ENCODE measurements at regions not wholly inside any gene's neighbourhood (a gene's known extent, or its start where the extent isn't known, plus 50 kb on each side); places are given as distances from the start of the nearest gene placed in this dataset.
"Not testable (repeated sequence)": the region's sequence is repeated elsewhere in the genome, so short reads cannot be mapped to it uniquely, and the experiment has no call there.

- no peak for DNase-seq (ENCODE audit: low read depth, low spot score)
These were observed 950.6 kb upstream of the LRATD1 start for GRCh38 chr2:13681936-13682335.

DNA sequence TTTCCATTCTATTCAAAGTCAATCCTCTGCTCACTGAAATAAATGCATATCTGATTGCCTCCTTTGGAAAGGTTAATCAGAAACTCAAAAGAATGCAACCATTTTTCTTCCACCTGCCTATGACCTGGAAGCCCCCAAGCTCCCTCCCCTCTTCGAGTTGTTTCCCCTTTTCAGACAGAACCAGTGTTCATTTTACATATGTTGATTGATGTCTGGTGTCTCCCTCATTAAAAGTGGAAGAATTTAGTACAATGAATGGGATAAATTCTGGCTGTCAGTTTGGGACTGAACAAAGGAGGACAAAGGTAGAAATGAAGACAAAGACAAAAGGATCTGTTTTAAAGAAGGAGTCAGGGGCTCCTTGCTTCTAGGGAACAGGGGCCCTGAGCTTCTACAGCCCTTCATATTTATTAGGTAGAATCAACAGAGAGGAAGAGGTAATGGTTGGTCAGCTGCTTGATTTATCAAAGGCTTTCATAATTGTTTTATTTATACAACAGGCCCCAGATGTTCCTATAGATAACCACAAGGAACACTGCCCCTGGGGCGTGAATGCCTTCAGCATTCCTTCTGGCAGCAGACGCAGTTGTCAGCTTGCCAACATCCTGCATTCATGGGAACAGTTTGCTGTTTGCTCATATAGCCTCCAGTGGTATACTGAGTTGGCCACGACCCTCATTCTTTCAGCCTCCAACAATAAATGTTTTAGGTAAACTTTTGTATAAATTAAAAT lies 949.8 kb upstream of the LRATD1 start:
- DNase-seq (ENCODE audit: low read depth, low spot score): no peak

DNA sequence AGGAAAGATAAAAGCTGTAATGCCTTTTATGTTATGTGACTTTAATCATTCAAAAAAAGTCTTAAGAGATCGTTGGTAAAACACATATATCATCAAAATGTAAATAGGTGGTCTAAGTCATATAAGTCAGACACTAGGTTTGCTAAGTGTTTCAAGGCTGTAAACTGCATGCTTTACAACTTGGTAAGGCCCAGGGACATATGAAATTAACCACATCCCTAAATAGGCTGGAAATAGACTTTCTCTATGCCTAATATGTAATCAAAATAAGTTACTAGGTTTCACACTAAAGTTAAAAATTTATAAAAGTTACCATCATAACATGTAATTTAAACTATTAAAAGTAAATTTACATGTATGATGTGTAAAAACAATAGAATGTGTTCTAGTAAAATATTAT lies 946.3 kb upstream of the LRATD1 start:
- DNase-seq (ENCODE audit: low read depth, low spot score): no peak

- no peak for DNase-seq (ENCODE audit: low read depth, low spot score)
These were observed 937.8 kb upstream of the LRATD1 start for GRCh38 chr2:13694673-13695072.

- no peak for DNase-seq (ENCODE audit: low read depth, low spot score)
These were observed 935.9 kb upstream of the LRATD1 start for GRCh38 chr2:13696601-13697000.

GRCh38 chr2:13698847-13699246 lies 933.7 kb upstream of the LRATD1 start:
- DNase-seq (ENCODE audit: low read depth, low spot score): no peak

DNA sequence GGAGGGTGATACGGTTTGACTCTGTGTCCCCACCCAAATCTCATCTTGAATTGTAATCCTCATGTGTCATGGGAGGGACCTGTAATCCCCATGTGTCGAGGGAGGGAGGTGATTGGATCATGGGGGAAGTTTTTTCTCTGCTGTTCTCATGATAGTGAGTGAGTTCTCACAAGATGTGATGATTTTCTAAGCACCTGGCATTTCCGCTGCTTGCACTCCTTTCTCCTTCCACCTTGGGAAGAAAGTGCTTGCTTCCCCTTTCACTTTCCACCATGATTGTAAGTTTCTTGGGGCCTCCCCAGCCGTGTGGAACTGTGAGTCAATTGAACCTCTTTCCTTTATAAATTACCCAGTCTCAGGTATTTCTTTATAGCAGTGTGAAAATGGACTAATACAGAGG lies 932.6 kb upstream of the LRATD1 start:
- not testable (repeated sequence) for DNase-seq (ENCODE audit: low read depth, low spot score)

DNA sequence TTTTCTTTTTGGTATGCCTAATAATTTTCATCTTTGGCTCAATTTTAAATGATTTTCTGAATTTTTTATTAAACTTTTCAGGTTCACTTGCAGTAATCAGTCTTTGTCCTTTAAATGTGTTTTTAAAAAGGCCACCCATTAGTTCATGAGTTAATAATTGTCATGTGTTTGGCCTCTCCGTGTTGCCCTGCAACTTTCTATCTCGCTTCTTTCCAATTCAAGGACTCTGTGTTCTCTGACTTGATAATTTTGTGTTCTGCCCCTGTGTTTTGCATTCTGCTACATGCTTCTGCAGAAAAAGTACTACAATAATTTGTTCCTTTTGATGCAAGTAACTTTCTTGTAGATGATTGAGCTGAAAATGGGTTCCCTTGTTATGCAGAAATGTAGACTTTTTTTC lies 921.4 kb upstream of the LRATD1 start:
- DNase-seq (ENCODE audit: low read depth, low spot score): no peak

GRCh38 chr2:13714466-13714865 lies 918.1 kb upstream of the LRATD1 start:
- no peak for DNase-seq (ENCODE audit: low read depth, low spot score)

- DNase-seq (ENCODE audit: low read depth, low spot score): no peak
These were observed 906.6 kb upstream of the LRATD1 start for GRCh38 chr2:13725945-13726344.

- no peak for DNase-seq (ENCODE audit: low read depth, low spot score)
These were observed 887.2 kb upstream of the LRATD1 start for GRCh38 chr2:13745330-13745729.

DNA sequence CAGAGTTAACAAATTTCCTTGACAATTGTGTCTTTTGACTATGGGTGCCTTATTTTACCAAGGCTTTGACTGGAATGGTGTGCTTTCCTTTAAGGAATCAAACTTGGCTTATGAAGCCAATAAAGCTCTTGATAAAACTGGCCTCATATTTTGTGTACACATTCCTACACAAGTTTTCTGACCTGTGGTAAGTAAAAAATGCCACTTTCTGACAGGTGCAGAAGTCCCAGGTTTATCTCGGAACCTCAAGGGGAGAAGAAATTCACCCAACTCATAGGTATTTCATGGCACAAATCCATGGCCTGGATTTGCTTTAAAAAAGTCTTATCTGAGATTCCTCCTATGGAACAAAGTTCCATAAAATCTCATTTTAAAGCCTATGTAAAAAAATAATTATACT lies 880.6 kb upstream of the LRATD1 start:
- DNase-seq (ENCODE audit: low read depth, low spot score): no peak

GRCh38 chr2:13758412-13758811 lies 874.1 kb upstream of the LRATD1 start:
- DNase-seq (ENCODE audit: low read depth, low spot score): no peak

- no peak for DNase-seq (ENCODE audit: low read depth, low spot score)
These were observed 864.2 kb upstream of the LRATD1 start for GRCh38 chr2:13768274-13768673.

DNA sequence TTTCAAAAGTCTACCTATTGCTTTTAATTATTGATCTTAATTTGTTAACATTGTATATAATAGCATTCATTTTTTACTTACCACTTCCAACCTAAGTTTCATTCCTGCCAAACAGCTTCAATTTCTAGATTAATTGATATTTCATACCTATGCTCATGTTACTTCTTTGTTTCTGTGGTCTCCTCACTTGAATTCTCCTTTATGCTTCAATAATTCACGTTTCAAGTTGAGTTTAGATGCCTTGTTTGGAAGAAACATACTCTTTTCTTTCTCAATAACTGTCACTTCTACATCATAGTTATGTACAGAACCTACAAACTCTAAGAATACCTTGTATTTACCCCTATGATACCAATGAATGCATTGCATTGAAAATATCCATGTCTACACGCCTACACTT lies 862.2 kb upstream of the LRATD1 start:
- no peak for DNase-seq (ENCODE audit: low read depth, low spot score)

GRCh38 chr2:13779996-13780395 lies 852.5 kb upstream of the LRATD1 start:
- DNase-seq (ENCODE audit: low read depth, low spot score): no peak

- no peak for DNase-seq (ENCODE audit: low read depth, low spot score)
These were observed 841.4 kb upstream of the LRATD1 start for GRCh38 chr2:13791019-13791547.

DNA sequence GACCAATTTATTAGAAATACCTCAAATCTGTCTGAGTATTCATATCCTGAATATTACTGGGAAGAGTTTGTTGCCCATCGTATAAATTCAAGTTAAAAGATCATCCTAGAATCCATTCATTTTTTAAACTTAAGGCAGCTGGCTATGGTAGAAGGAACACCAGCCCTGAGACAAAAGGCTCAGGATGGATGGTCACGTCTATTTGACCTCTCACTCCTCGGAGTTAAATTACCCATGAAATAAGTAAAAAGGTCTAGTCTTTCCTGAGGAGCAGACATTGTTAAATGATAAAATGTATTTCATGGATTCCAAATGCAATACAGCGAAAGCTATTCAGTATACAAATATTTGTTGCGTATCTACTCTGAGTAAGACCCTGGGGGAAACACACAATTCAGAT lies 826.0 kb upstream of the LRATD1 start:
- no peak for DNase-seq (ENCODE audit: low read depth, low spot score)

DNA sequence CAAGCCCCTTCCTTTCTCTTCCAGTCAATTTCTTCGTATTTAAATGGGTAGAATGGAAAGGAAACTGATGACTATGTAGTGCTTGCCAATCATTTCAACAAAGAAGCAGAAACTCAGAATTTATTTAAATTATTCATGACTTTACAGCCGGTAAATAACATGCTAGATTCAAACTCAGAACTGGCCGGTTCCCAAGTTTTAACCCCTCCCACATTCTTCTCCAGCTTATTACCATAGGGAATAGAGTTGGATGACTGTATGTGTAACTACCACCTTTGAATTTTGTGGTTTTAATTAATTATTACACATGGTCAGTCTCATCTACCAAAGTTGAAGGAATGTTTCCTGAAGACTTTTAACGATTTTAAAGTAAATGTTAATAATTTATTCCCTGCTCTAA lies 819.3 kb upstream of the LRATD1 start:
- no peak for DNase-seq (ENCODE audit: low read depth, low spot score)

DNA sequence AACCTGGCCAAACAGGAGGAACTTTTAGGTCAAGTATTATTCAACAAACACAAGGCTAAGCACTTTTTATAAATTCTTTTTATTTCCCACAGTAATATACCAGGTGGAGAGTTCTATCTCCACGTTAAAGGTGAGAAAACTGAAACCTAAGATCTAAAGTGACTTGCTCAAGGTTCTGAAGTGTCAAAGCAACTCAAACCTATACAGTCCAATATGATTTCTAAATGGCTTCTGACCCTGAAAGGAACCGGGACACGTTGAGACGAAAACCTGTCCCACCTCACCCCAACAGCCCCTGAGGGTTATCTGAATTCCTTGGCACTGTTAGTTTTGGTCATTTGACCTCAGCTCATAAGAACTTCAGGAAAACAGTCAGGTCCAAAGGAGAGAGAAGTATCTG lies 814.5 kb upstream of the LRATD1 start:
- DNase-seq (ENCODE audit: low read depth, low spot score): no peak

DNA sequence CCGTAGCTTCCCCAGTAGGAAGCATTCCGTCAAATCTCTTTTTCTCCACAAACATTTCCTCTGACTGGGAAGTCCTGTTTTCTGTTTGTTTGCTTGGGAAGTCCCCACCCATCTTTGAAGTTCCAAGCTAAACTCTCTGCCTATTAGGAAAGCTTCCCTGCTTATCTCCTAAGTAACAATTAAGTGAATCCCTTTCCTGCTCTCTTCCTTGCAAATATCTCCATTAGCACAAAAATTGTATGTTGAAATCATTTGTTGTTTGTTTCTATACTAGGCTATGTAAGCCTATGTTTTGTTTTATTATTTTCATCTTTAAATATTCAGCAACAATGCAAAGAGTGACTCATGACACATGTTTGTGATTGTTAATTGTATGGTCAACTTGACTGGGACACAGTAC lies 812.6 kb upstream of the LRATD1 start:
- DNase-seq (ENCODE audit: low read depth, low spot score): no peak

DNA sequence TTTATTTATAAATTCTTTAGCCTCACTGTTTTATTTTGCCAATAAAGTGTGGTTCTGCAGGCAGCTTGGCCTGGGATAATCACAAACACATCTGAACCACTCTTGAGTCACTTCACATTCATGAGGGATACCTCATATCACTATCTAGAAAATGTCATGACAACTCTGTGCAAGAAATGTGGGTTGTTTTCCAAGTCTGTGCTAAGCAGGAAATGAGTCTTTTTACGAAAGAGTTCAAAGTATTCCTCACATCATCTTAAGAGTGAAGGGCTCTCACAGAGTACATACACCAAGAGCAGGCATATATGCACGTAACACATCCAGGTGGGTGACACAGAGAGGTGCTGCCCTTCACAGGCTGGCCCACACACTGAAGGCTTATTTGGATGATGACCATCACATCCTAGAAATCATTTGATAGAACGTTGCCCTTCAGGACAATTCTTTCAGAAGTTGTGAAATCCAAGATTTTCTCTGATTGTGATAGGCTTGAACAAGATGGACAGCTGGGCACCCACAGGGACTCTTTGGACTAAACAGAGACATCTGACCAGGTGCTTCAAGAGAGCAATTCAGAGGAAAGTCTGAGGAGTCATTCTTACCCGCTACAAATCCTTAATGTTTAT lies 811.1 kb upstream of the LRATD1 start:
- DNase-seq (ENCODE audit: low read depth, low spot score): no peak

DNA sequence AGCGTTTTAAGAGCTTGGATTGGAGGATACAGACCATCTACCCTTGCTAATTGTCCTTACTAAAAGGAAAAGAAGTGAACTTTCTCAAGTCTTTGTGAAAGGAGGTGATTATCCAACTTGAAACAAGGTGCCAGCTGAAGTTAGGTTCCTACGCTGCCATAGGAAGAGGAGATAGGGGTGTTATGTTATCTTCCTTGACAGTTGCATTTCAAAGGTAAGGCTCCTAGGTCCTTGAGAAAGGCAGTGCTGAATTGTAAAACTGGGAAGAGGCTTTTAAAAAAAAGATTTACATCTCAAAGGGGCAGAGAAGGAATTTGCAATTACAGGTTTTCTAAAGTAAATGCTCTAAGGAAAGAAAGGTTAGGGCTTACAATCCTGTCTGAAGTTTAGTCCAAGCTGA lies 810.2 kb upstream of the LRATD1 start:
- DNase-seq (ENCODE audit: low read depth, low spot score): no peak
